Uterus (tissue), 2 donors: ENCODE measurements at regions not wholly inside any gene's neighbourhood (a gene's known extent, or its start where the extent isn't known, plus 50 kb on each side); places are given as distances from the start of the nearest gene placed in this dataset.

ENCODE experiments used
- POLR2A ChIP-seq, 2 donors: fragments of 450-650 bp; IDR thresholded peaks; one replicate each; pipeline ENCODE4 v1.6.1; 2016; ENCODE audit warnings: antibody characterized with exemption in 2 of 2, mild to moderate bottlenecking in 1 of 2, moderate library complexity in 1 of 2
- TF ChIP-seq, protein P1 (sequence below), 4 experiments: fragments of 200-600 bp in 2 of 4; fragments of 450-650 bp in 2 of 4; sonication (generic) in 2 of 4; IDR thresholded peaks; one replicate each; pipeline ENCODE4 v1.5.1; 2016 to 2019; ENCODE audit warnings: antibody characterized with exemption in 4 of 4, mild to moderate bottlenecking in 2 of 4, moderate library complexity in 1 of 4

DNA sequence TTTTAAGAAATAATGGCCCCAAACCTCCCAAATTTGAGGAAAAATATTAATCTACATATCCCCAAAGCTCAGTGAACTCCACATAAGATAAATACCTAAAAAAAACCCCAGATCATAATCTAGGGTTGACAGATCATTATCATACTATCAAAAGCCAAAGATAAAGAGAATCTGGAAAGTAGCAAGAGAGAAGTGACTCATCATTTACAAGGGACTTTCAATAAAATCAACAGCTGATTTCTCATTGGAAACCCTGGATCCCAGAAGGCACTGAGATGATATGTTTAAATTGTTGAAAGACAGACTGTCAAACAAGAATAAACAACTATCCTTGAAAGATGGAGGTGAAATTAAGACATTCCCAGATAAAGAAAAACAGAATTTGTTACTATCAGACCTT is 199.3 kb downstream of the KCNRG start:
- TF ChIP-seq, protein P1, sequence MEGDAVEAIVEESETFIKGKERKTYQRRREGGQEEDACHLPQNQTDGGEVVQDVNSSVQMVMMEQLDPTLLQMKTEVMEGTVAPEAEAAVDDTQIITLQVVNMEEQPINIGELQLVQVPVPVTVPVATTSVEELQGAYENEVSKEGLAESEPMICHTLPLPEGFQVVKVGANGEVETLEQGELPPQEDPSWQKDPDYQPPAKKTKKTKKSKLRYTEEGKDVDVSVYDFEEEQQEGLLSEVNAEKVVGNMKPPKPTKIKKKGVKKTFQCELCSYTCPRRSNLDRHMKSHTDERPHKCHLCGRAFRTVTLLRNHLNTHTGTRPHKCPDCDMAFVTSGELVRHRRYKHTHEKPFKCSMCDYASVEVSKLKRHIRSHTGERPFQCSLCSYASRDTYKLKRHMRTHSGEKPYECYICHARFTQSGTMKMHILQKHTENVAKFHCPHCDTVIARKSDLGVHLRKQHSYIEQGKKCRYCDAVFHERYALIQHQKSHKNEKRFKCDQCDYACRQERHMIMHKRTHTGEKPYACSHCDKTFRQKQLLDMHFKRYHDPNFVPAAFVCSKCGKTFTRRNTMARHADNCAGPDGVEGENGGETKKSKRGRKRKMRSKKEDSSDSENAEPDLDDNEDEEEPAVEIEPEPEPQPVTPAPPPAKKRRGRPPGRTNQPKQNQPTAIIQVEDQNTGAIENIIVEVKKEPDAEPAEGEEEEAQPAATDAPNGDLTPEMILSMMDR (IDR thresholded peaks at IDR 0.05): no peak
- no peak for TF ChIP-seq POLR2A (IDR thresholded peaks at IDR 0.05)
